Astrocyte (in vitro differentiated cells and primary cell): ENCODE measurements at regions not wholly inside any gene's neighbourhood (a gene's known extent, or its start where the extent isn't known, plus 50 kb on each side); places are given as distances from the start of the nearest gene placed in this dataset.

Experiments used
- CTCF ChIP-seq: IDR thresholded peaks from 2 replicates; pipeline ENCODE4 v1.5.1; 2011; ENCODE audit warnings: low read depth, mild to moderate bottlenecking, inconsistent platforms, low read length, moderate library complexity; ENCODE audit not compliant: insufficient read depth
- EZH2 ChIP-seq: IDR thresholded peaks from 2 replicates; pipeline ENCODE4 v1.6.1; 2012; ENCODE audit warnings: mild to moderate bottlenecking, low read length, inconsistent platforms; ENCODE audit not compliant: insufficient read depth

- no peak for TF ChIP-seq CTCF
- TF ChIP-seq EZH2, result no peak
Observed at GRCh38 chr15:96242761-96243160, 87.7 kb upstream of the NR2F2 start.
